ENCODE measurements at regions not wholly inside any gene's neighbourhood (a gene's known extent, or its start where the extent isn't known, plus 50 kb on each side); places are given as distances from the start of the nearest gene placed in this dataset.

DNA sequence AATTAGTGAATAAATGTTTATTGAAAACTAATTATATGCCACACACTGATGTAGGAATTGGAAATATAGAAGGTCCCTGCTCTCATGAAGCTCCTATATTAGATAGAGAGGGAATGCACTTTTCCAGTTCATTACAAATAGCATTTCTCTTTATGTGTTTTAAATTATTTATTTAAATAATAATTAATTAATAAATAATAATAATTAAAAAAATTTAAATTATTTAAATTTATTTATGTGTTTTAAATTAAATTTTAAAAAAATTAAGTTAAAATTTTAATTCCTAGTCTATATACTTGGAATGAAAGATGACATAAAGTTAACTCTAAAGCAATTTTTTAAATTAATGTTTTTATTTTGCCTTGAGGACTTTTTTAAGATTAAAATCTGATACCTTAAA, 121.7 kb upstream of the ZNF804B start:
- TF ChIP-seq, protein P1, sequence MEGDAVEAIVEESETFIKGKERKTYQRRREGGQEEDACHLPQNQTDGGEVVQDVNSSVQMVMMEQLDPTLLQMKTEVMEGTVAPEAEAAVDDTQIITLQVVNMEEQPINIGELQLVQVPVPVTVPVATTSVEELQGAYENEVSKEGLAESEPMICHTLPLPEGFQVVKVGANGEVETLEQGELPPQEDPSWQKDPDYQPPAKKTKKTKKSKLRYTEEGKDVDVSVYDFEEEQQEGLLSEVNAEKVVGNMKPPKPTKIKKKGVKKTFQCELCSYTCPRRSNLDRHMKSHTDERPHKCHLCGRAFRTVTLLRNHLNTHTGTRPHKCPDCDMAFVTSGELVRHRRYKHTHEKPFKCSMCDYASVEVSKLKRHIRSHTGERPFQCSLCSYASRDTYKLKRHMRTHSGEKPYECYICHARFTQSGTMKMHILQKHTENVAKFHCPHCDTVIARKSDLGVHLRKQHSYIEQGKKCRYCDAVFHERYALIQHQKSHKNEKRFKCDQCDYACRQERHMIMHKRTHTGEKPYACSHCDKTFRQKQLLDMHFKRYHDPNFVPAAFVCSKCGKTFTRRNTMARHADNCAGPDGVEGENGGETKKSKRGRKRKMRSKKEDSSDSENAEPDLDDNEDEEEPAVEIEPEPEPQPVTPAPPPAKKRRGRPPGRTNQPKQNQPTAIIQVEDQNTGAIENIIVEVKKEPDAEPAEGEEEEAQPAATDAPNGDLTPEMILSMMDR (conservative IDR thresholded peaks at IDR 0.05 in 1 of 2, IDR thresholded peaks at IDR 0.05 in 1 of 2; ENCODE audit: low read depth in 1 of 2, low read length in 2 of 2), result no peak
- no peak for TF ChIP-seq EZH2 (IDR thresholded peaks at IDR 0.05; ENCODE audit: low read length, missing control alignments)

Data from fibroblast of lung (primary cell).